ENCODE measurements at regions not wholly inside any gene's neighbourhood (a gene's known extent, or its start where the extent isn't known, plus 50 kb on each side); places are given as distances from the start of the nearest gene placed in this dataset.

DNA sequence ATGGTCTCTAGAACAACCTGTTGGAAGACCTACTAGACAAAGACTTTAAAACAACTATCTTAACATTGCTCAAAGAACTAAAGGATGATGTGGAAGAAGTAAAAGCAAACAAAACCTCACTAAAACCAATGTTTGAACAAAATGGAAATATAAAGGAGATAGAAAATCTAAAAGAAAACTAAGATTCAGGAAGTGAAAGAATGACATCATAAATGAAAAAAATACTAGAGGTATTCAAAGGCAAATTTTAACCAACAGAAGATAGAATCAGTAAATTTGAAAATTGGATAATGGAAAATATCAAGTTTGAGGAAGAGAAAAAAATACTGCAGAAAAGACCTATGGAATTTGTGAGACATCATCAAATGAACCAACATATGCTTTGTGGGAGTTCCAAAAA lies 914.1 kb upstream of the GJE1 start:
- Histone ChIP-seq H3K4me3 (ENCODE audit: low read length) (no peak overlapping the region), H3K27me3 (ENCODE audit: insufficient read depth, low read depth, low read length) (no peaks in the 10 kb centered on the region), H3K79me2 (replicated peaks; ENCODE audit: insufficient read depth, low read length) (no peaks in the 10 kb centered on the region), H3K36me3 (ENCODE audit: insufficient read depth, low read length) (no peaks in the 10 kb centered on the region), H3K9me2 (ENCODE audit: insufficient read depth, low read length) (no peaks in the 10 kb centered on the region), H4K20me1 (ENCODE audit: insufficient read depth) (no peaks in the 10 kb centered on the region), H3F3A (ENCODE audit: insufficient read depth, low read length, poor library complexity, severe bottlenecking) (no peaks in the 10 kb centered on the region), H2AFZ (ENCODE audit: low read depth, low read length) (no peak overlapping the region), H3K27ac (ENCODE audit: low read length) (no peak overlapping the region), H3K9me3 (ENCODE audit: low read length) (peaks cover 12% of the 10 kb centered on the region), H3K4me2 (ENCODE audit: low read length) (no peak overlapping the region), H3K9ac (ENCODE audit: low read length) (no peak overlapping the region)
- no peak for TF ChIP-seq REST (IDR thresholded peaks at IDR 0.05; ENCODE audit: borderline replicate concordance)
- TF ChIP-seq, protein P1, sequence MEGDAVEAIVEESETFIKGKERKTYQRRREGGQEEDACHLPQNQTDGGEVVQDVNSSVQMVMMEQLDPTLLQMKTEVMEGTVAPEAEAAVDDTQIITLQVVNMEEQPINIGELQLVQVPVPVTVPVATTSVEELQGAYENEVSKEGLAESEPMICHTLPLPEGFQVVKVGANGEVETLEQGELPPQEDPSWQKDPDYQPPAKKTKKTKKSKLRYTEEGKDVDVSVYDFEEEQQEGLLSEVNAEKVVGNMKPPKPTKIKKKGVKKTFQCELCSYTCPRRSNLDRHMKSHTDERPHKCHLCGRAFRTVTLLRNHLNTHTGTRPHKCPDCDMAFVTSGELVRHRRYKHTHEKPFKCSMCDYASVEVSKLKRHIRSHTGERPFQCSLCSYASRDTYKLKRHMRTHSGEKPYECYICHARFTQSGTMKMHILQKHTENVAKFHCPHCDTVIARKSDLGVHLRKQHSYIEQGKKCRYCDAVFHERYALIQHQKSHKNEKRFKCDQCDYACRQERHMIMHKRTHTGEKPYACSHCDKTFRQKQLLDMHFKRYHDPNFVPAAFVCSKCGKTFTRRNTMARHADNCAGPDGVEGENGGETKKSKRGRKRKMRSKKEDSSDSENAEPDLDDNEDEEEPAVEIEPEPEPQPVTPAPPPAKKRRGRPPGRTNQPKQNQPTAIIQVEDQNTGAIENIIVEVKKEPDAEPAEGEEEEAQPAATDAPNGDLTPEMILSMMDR (IDR thresholded peaks at IDR 0.05; ENCODE audit: poor library complexity, severe bottlenecking): no peak
- TF ChIP-seq POLR2AphosphoS5 (IDR thresholded peaks at IDR 0.05): no peak
- no peak for TF ChIP-seq MXI1 (conservative IDR thresholded peaks at IDR 0.05; ENCODE audit: poor library complexity, severe bottlenecking)
- no peak for TF ChIP-seq TAF1 (IDR thresholded peaks at IDR 0.05; ENCODE audit: low read depth)
- TF ChIP-seq SMC3 (conservative IDR thresholded peaks at IDR 0.05; ENCODE audit: poor library complexity): no peak
- no peak for TF ChIP-seq EP300 (conservative IDR thresholded peaks at IDR 0.05; ENCODE audit: poor library complexity, severe bottlenecking)
- TF ChIP-seq RAD21 (conservative IDR thresholded peaks at IDR 0.05): no peak
- no peak for TF ChIP-seq EZH2 (IDR thresholded peaks at IDR 0.05; ENCODE audit: borderline replicate concordance, insufficient read depth, low read length, poor library complexity, severe bottlenecking)

DNA sequence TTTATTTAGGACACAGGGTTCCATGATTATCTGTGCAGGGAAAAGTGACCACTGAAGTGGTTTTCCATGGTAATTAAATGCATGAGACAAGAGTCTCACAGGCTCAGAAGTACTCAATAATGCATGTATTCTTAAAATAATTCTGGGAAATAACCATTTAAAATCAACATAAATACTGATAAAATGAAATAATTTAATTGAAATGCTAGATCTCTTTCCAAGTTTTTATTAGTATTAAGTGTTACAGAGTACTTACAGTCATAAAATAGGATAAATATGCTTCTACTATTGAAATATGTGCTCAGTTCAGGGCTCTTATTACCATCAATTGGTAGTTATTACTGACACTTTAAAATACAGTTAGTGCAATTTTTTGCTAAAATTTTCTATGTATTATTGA lies 916.0 kb upstream of the GJE1 start:
- TF ChIP-seq EZH2 (IDR thresholded peaks at IDR 0.05; ENCODE audit: borderline replicate concordance, insufficient read depth, low read length, poor library complexity, severe bottlenecking) (no peak), POLR2AphosphoS5 (IDR thresholded peaks at IDR 0.05) (no peak), MXI1 (conservative IDR thresholded peaks at IDR 0.05; ENCODE audit: poor library complexity, severe bottlenecking) (no peak)

GRCh38 chr6:141212296-141212695 lies 920.4 kb upstream of the GJE1 start:
- H2AFZ ChIP-seq (ENCODE audit: low read depth, low read length): no peak overlapping the region

More for the DNA sequence above, 916.0 kb upstream of the GJE1 start:
- Histone ChIP-seq H3K79me2 (replicated peaks; ENCODE audit: insufficient read depth, low read length) (no peaks in the 10 kb centered on the region), H3K4me2 (ENCODE audit: low read length) (no peak overlapping the region), H2AFZ (ENCODE audit: low read depth, low read length) (no peak overlapping the region), H3K36me3 (ENCODE audit: insufficient read depth, low read length) (no peaks in the 10 kb centered on the region), H3K9me3 (ENCODE audit: low read length) (peaks cover 12% of the 10 kb centered on the region), H3K9me2 (ENCODE audit: insufficient read depth, low read length) (no peaks in the 10 kb centered on the region), H3K27ac (ENCODE audit: low read length) (no peak overlapping the region), H4K20me1 (ENCODE audit: insufficient read depth) (no peaks in the 10 kb centered on the region), H3K27me3 (ENCODE audit: insufficient read depth, low read depth, low read length) (no peaks in the 10 kb centered on the region), H3K9ac (ENCODE audit: low read length) (no peak overlapping the region), H3F3A (ENCODE audit: insufficient read depth, low read length, poor library complexity, severe bottlenecking) (no peaks in the 10 kb centered on the region), H3K4me3 (ENCODE audit: low read length) (no peak overlapping the region)

More at GRCh38 chr6:141212296-141212695, 920.4 kb upstream of the GJE1 start:
- no peak overlapping the region for H3K9ac ChIP-seq (ENCODE audit: low read length)
- no peaks in the 10 kb centered on the region for H3F3A ChIP-seq (ENCODE audit: insufficient read depth, low read length, poor library complexity, severe bottlenecking)
- no peak for TF ChIP-seq REST (IDR thresholded peaks at IDR 0.05; ENCODE audit: borderline replicate concordance)
- TF ChIP-seq, protein P1 (IDR thresholded peaks at IDR 0.05; ENCODE audit: poor library complexity, severe bottlenecking): no peak
- TF ChIP-seq MXI1 (conservative IDR thresholded peaks at IDR 0.05; ENCODE audit: poor library complexity, severe bottlenecking): no peak
- TF ChIP-seq EZH2 (IDR thresholded peaks at IDR 0.05; ENCODE audit: borderline replicate concordance, insufficient read depth, low read length, poor library complexity, severe bottlenecking): no peak
- TF ChIP-seq EP300 (conservative IDR thresholded peaks at IDR 0.05; ENCODE audit: poor library complexity, severe bottlenecking): no peak
- TF ChIP-seq POLR2AphosphoS5 (IDR thresholded peaks at IDR 0.05): no peak
- no peak for TF ChIP-seq RAD21 (conservative IDR thresholded peaks at IDR 0.05)
- TF ChIP-seq TAF1 (IDR thresholded peaks at IDR 0.05; ENCODE audit: low read depth): no peak
- no peak for TF ChIP-seq SMC3 (conservative IDR thresholded peaks at IDR 0.05; ENCODE audit: poor library complexity)
- H4K20me1 ChIP-seq (ENCODE audit: insufficient read depth): no peaks in the 10 kb centered on the region
- H3K9me3 ChIP-seq (ENCODE audit: low read length): no peaks in the 10 kb centered on the region
- no peak overlapping the region for H3K4me3 ChIP-seq (ENCODE audit: low read length)
- no peak overlapping the region for H3K4me2 ChIP-seq (ENCODE audit: low read length)
- no peaks in the 10 kb centered on the region for H3K79me2 ChIP-seq (replicated peaks; ENCODE audit: insufficient read depth, low read length)
- H3K36me3 ChIP-seq (ENCODE audit: insufficient read depth, low read length): no peaks in the 10 kb centered on the region
- H3K27me3 ChIP-seq (ENCODE audit: insufficient read depth, low read depth, low read length): no peaks in the 10 kb centered on the region
- H3K27ac ChIP-seq (ENCODE audit: low read length): no peak overlapping the region
- H3K9me2 ChIP-seq (ENCODE audit: insufficient read depth, low read length): no peaks in the 10 kb centered on the region

Measured in neural cell (in vitro differentiated cells).